PC-3 (cell line): ENCODE measurements at regions not wholly inside any gene's neighbourhood (a gene's known extent, or its start where the extent isn't known, plus 50 kb on each side); places are given as distances from the start of the nearest gene placed in this dataset.

Experiments used
- ATAC-seq: fragments of 200-7000 bp; cut with Tn5 transposase; 2 replicates; pipeline ENCODE4 v1.9.1; 2020; ENCODE audit warnings: mild to moderate bottlenecking, moderate library complexity
- BruUV-seq: library from RNA; stranded (reverse); fragments of 400-500 nt; replicated peaks from 2 replicates; lab custom pipeline; 2021; lab: Mats Ljungman, UMichigan
- CTCF ChIA-PET: fragments of 300-600 bp; sonication (Branson Sonifier 250); formaldehyde crosslinking; loops from one replicate; lab custom pipeline; 2022; ENCODE audit warnings: antibody characterized with exemption; lab: Charles Lee
- POLR2A ChIA-PET: fragments of 300-600 bp; sonication (Branson Sonifier 250); formaldehyde crosslinking; loops from one replicate; lab custom pipeline; 2022; ENCODE audit warnings: antibody characterized with exemption; ENCODE audit not compliant: unreplicated experiment; lab: Charles Lee
- DNase-seq: peaks from one replicate; pipeline ENCODE4 v3.0.0-alpha.2; 2015
- H2AFZ ChIP-seq: fragments of 300-600 bp; sonication (generic); 2 replicates; pipeline ENCODE4 v1.6.0; 2016; ENCODE audit warnings: antibody characterized with exemption, low read length
- H3F3A ChIP-seq: fragments of 300-600 bp; sonication (generic); one replicate; pipeline ENCODE4 v1.6.0; 2017; ENCODE audit warnings: antibody characterized with exemption, low read length, control low read depth, mild to moderate bottlenecking; ENCODE audit not compliant: unreplicated experiment
- H3K27ac ChIP-seq: fragments of 300-600 bp; sonication (generic); 2 replicates; pipeline ENCODE4 v1.5.1; 2016; ENCODE audit warnings: mild to moderate bottlenecking, low read length
- H3K27me3 ChIP-seq: fragments of 300-600 bp; sonication (generic); 2 replicates; pipeline ENCODE4 v1.6.1; 2016; ENCODE audit warnings: low read length, mixed read lengths
- H3K36me3 ChIP-seq: fragments of 300-600 bp; sonication (generic); 2 replicates; pipeline ENCODE4 v1.6.1; 2016; ENCODE audit warnings: low read depth, mixed run types, low read length, mixed read lengths
- H3K4me1 ChIP-seq: fragments of 300-600 bp; sonication (generic); 2 replicates; pipeline ENCODE4 v1.5.1; 2016; ENCODE audit warnings: low read length; ENCODE audit not compliant: insufficient read depth
- H3K4me2 ChIP-seq: fragments of 300-600 bp; sonication (generic); 2 replicates; pipeline ENCODE4 v1.6.0; 2016; ENCODE audit warnings: low read length
- H3K4me3 ChIP-seq: fragments of 300-600 bp; sonication (generic); 2 replicates; pipeline ENCODE4 v1.5.1; 2016; ENCODE audit warnings: mild to moderate bottlenecking, low read length, mixed read lengths
- H3K79me2 ChIP-seq: fragments of 300-600 bp; sonication (generic); 2 replicates; pipeline ENCODE4 v1.6.1; 2017; ENCODE audit warnings: low read length, mixed read lengths
- H3K9ac ChIP-seq: fragments of 300-600 bp; sonication (generic); 2 replicates; pipeline ENCODE4 v1.6.0; 2016; ENCODE audit warnings: mild to moderate bottlenecking, low read length
- H3K9me2 ChIP-seq: fragments of 300-600 bp; sonication (generic); replicated peaks from 2 replicates; pipeline ENCODE4 v1.6.1; 2016; ENCODE audit warnings: mixed run types, low read length, mixed read lengths
- H3K9me3 ChIP-seq: fragments of 300-600 bp; sonication (generic); 2 replicates; pipeline ENCODE4 v1.6.1; 2016; ENCODE audit warnings: low read length, mixed read lengths
- H4K20me1 ChIP-seq: fragments of 300-600 bp; sonication (generic); 2 replicates; pipeline ENCODE4 v1.6.1; 2016; ENCODE audit warnings: low read length, mixed read lengths
- EZH2 ChIP-seq: fragments of 300-600 bp; sonication (generic); IDR thresholded peaks from one replicate; pipeline ENCODE4 v1.6.1; 2017; ENCODE audit warnings: antibody characterized with exemption, mild to moderate bottlenecking, low read length; ENCODE audit not compliant: unreplicated experiment
- EZH2phosphoT487 ChIP-seq: fragments of 300-600 bp; sonication (generic); IDR thresholded peaks from 2 replicates; pipeline ENCODE4 v1.6.1; 2018; ENCODE audit warnings: mild to moderate bottlenecking, antibody characterized with exemption, low read length, borderline replicate concordance
- intact Hi-C: fragments of 100-400 bp; cut with micrococcal nuclease; formaldehyde crosslinking; loops from 2 replicates; pipeline ENCODE4 v1.9.0; 2023
- TF ChIP-seq, protein P1 (sequence below): fragments of 300-600 bp; sonication (generic); conservative IDR thresholded peaks from 2 replicates; pipeline ENCODE4 v1.5.1; 2017; ENCODE audit warnings: antibody characterized with exemption, low read depth, mild to moderate bottlenecking, low read length

DNA sequence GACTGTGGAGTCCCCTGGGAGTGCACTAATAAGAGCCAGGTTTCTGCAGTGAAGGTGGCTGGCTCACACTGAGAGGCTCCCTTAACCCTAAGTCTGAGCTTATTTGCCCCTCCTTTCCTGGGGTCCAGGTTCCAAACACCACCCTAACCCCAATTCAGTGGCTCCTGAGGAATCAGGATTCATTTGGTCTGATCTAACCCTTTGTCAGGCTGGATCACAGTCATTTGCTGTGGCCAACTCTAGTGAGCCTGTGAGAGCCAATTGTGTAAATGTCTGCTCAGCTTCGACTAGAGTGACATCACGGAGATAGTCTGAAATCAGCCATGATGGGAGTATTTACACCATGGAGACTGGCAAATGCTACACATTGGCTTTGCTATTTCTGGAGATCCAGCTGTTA, 73.7 kb upstream of the ACAN start:
- Histone ChIP-seq H3K79me2 (no peaks in the 10 kb centered on the region), H3K4me3 (no peak overlapping the region), H3K36me3 (no peaks in the 10 kb centered on the region), H3K4me1 (no peaks in the 10 kb centered on the region), H3K27me3 (peaks cover 23% of the 10 kb centered on the region), H4K20me1 (no peaks in the 10 kb centered on the region), H3K4me2 (no peak overlapping the region), H3K9ac (no peak overlapping the region), H3K9me3 (no peaks in the 10 kb centered on the region), H2AFZ (no peak overlapping the region), H3K9me2 (no peaks in the 10 kb centered on the region), H3F3A (no peaks in the 10 kb centered on the region), H3K27ac (no peak overlapping the region)
- BruUV-seq, result no TSS peak
- intact Hi-C loops, result no loop called here
- DNase-seq (no peak), ATAC-seq (no peak)
- TF ChIP-seq, protein P1, sequence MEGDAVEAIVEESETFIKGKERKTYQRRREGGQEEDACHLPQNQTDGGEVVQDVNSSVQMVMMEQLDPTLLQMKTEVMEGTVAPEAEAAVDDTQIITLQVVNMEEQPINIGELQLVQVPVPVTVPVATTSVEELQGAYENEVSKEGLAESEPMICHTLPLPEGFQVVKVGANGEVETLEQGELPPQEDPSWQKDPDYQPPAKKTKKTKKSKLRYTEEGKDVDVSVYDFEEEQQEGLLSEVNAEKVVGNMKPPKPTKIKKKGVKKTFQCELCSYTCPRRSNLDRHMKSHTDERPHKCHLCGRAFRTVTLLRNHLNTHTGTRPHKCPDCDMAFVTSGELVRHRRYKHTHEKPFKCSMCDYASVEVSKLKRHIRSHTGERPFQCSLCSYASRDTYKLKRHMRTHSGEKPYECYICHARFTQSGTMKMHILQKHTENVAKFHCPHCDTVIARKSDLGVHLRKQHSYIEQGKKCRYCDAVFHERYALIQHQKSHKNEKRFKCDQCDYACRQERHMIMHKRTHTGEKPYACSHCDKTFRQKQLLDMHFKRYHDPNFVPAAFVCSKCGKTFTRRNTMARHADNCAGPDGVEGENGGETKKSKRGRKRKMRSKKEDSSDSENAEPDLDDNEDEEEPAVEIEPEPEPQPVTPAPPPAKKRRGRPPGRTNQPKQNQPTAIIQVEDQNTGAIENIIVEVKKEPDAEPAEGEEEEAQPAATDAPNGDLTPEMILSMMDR, result no peak
- TF ChIP-seq EZH2phosphoT487, result no peak
- TF ChIP-seq EZH2, result no peak
- ChIA-PET POLR2A (no interaction called here), CTCF (no interaction called here)

DNA sequence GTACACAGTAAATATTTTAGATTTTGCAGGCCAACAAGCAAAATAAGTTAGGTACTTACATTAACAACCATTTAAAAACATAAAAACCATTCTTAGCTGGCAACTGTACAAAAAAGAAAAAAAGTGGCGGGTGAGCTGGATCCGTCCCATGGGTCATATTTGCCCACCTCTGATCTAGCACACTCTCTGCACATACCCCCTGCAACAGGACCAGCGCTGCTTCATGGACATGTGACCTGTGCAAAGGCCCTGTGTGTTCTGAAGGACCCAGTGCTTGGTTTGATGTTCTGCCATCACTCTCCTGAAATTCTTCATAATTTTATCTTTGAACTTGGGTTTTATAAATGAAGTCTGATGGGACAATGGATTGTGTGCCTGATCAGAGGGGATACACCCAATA, 72.5 kb upstream of the ACAN start:
- intact Hi-C loops, result no loop called here
- H3K36me3 ChIP-seq, result no peaks in the 10 kb centered on the region
- H3K4me3 ChIP-seq, result no peak overlapping the region
- H3F3A ChIP-seq, result no peaks in the 10 kb centered on the region
- no peak overlapping the region for H2AFZ ChIP-seq
- H3K27ac ChIP-seq, result no peak overlapping the region
- ATAC-seq (no peak), DNase-seq (no peak)
- H3K9me2 ChIP-seq, result no peaks in the 10 kb centered on the region
- peaks cover 23% of the 10 kb centered on the region for H3K27me3 ChIP-seq
- TF ChIP-seq, protein P1, result no peak
- no peak for TF ChIP-seq EZH2phosphoT487
- TF ChIP-seq EZH2, result no peak
- ChIA-PET CTCF (no interaction called here), POLR2A (no interaction called here)
- H3K4me1 ChIP-seq, result no peaks in the 10 kb centered on the region
- no TSS peak for BruUV-seq
- H4K20me1 ChIP-seq, result no peaks in the 10 kb centered on the region
- H3K79me2 ChIP-seq, result no peaks in the 10 kb centered on the region
- no peaks in the 10 kb centered on the region for H3K9me3 ChIP-seq
- no peak overlapping the region for H3K9ac ChIP-seq
- no peak overlapping the region for H3K4me2 ChIP-seq

GRCh38 chr15:88735212-88735611, 68.0 kb upstream of the ACAN start:
- no peak overlapping the region for H3K4me3 ChIP-seq
- intact Hi-C loops, result no loop called here
- no peaks in the 10 kb centered on the region for H3F3A ChIP-seq
- DNase-seq (no peak), ATAC-seq (no peak)
- H3K9me3 ChIP-seq, result no peaks in the 10 kb centered on the region
- H3K4me1 ChIP-seq, result no peaks in the 10 kb centered on the region
- no peak overlapping the region for H3K9ac ChIP-seq
- H3K36me3 ChIP-seq, result no peaks in the 10 kb centered on the region
- H2AFZ ChIP-seq, result no peak overlapping the region
- no peaks in the 10 kb centered on the region for H3K9me2 ChIP-seq
- POLR2A ChIA-PET, result no interaction called here
- H3K4me2 ChIP-seq, result no peak overlapping the region
- H3K27ac ChIP-seq, result no peak overlapping the region
- H4K20me1 ChIP-seq, result no peaks in the 10 kb centered on the region
- CTCF ChIA-PET, result no interaction called here
- H3K27me3 ChIP-seq, result peaks cover 25% of the 10 kb centered on the region
- TF ChIP-seq, protein P1, result no peak
- TF ChIP-seq EZH2, result no peak
- TF ChIP-seq EZH2phosphoT487, result no peak
- no peaks in the 10 kb centered on the region for H3K79me2 ChIP-seq
- no TSS peak for BruUV-seq
